HepG2 (cell line): ENCODE measurements at regions not wholly inside any gene's neighbourhood (a gene's known extent, or its start where the extent isn't known, plus 50 kb on each side); places are given as distances from the start of the nearest gene placed in this dataset.

ENCODE experiments used
- ATAC-seq: fragments of 200-7000 bp; cut with Tn5 transposase; 3 replicates; pipeline ENCODE4 v1.9.1; 2020; ENCODE audit warnings: mild to moderate bottlenecking, moderate library complexity
- BruUV-seq: library from RNA; stranded (reverse); fragments of 400-500 nt; replicated peaks from 2 replicates; lab custom pipeline; 2021; lab: Mats Ljungman, UMichigan
- CTCF ChIA-PET: fragments of 300-600 bp; formaldehyde crosslinking; extraction: SDS; loops from one replicate; lab custom pipeline; 2021; ENCODE audit warnings: low total read pairs, inconsistent platforms, low intra/inter-chr PET ratio; lab: Yijun Ruan, JAX
- POLR2A ChIA-PET: fragments of 350-600 bp; sonication (Branson Sonifier 250); formaldehyde crosslinking; loops from one replicate; lab custom pipeline; 2020; ENCODE audit warnings: antibody characterized with exemption, inconsistent platforms; lab: Yijun Ruan, JAX
- DNase-seq: peaks from one replicate; pipeline ENCODE4 v3.0.0-alpha.2; 2015; ENCODE audit warnings: low spot score
- FAIRE-seq: peaks from 3 replicates; lab custom pipeline; 2011; peaks lifted over from hg19 to GRCh38; lab: Jason Lieb, UNC
- H2AFZ ChIP-seq: one replicate; pipeline ENCODE4 v1.6.1; 2011; ENCODE audit warnings: low read length, inconsistent platforms
- H3K27ac ChIP-seq: fragments of 300-600 bp; 3 replicates; pipeline ENCODE4 v1.8.0; 2011; ENCODE audit warnings: mixed run types, mild to moderate bottlenecking, mixed read lengths, low read length, inconsistent platforms; ENCODE audit not compliant: insufficient read depth; ENCODE audit errors: extremely low read length
- H3K27me3 ChIP-seq, 2 experiments: fragments of 200-600 bp in 1 of 2; 2 replicates in 1 of 2; 3 replicates in 1 of 2; pipeline versions ENCODE4 v1.6.0 to v1.8.0; 2011; ENCODE audit warnings: low read length in 2 of 2, mild to moderate bottlenecking in 2 of 2, moderate library complexity in 2 of 2, inconsistent platforms in 1 of 2; ENCODE audit not compliant: insufficient read depth in 2 of 2, control insufficient read depth in 1 of 2
- H3K36me3 ChIP-seq, 2 experiments: fragments of 200-600 bp in 1 of 2; replicated peaks in 1 of 2; 2 replicates in 1 of 2; 3 replicates in 1 of 2; pipeline versions ENCODE4 v1.5.1 to v1.8.0; 2011; ENCODE audit warnings: low read length in 2 of 2, inconsistent platforms in 1 of 2; ENCODE audit not compliant: insufficient read depth in 2 of 2, control insufficient read depth in 1 of 2
- H3K4me1 ChIP-seq: 2 replicates; pipeline ENCODE4 v1.5.1; 2012; ENCODE audit warnings: low read length, inconsistent platforms; ENCODE audit not compliant: insufficient read depth
- H3K4me2 ChIP-seq: 2 replicates; pipeline ENCODE4 v1.6.0; 2011; ENCODE audit warnings: low read depth, low read length, inconsistent platforms
- H3K4me3 ChIP-seq, 3 experiments: fragments of 200-600 bp in 1 of 3; sonication (generic), shearing (Covaris generic) in 1 of 3; replicated peaks in 1 of 3; 2 replicates each; pipeline ENCODE4 v1.5.1; 2011 to 2016; ENCODE audit warnings: low read length in 3 of 3, inconsistent platforms in 2 of 3, low read depth in 2 of 3, mild to moderate bottlenecking in 2 of 3, control low read depth in 1 of 3, mixed read lengths in 1 of 3; ENCODE audit not compliant: insufficient read depth in 1 of 3
- H3K79me2 ChIP-seq: one replicate; pipeline ENCODE4 v1.6.1; 2011; ENCODE audit warnings: low read length, inconsistent platforms; ENCODE audit not compliant: insufficient read depth
- H3K9ac ChIP-seq: 2 replicates; pipeline ENCODE4 v1.6.0; 2011; ENCODE audit warnings: mild to moderate bottlenecking, low read depth, low read length, inconsistent platforms; ENCODE audit not compliant: insufficient read depth
- H3K9me3 ChIP-seq: 2 replicates; pipeline ENCODE4 v1.5.1; 2012; ENCODE audit warnings: mild to moderate bottlenecking, low read length
- H4K20me1 ChIP-seq: 2 replicates; pipeline ENCODE4 v1.6.0; 2011; ENCODE audit warnings: inconsistent platforms, mild to moderate bottlenecking, low read length, moderate library complexity; ENCODE audit not compliant: insufficient read depth
- AHR ChIP-seq: IDR thresholded peaks from 2 replicates; pipeline ENCODE4 v1.6.1; 2018; ENCODE audit warnings: missing genetic modification reagents, missing compliant biosample characterization
- CEBPB ChIP-seq: IDR thresholded peaks from 2 replicates; pipeline ENCODE4 v1.6.1; 2011; ENCODE audit warnings: low read depth, low read length, improper control_type of control experiment, borderline replicate concordance
- ELF1 ChIP-seq: sonication (generic); formaldehyde crosslinking; IDR thresholded peaks from 2 replicates; pipeline ENCODE4 v1.4.0; 2020; ENCODE audit warnings: missing genetic modification reagents
- FOXJ3 ChIP-seq: sonication (generic); formaldehyde crosslinking; IDR thresholded peaks from 2 replicates; pipeline ENCODE4 v1.4.0; 2020; ENCODE audit warnings: missing genetic modification reagents, mild to moderate bottlenecking, borderline replicate concordance
- HNF4G ChIP-seq, 2 experiments: sonication (generic) in 1 of 2; formaldehyde crosslinking in 1 of 2; IDR thresholded peaks; 2 replicates each; pipeline versions ENCODE4 v1.4.0 to v1.6.1; 2011 to 2020; ENCODE audit warnings: borderline replicate concordance in 2 of 2, low read depth in 2 of 2, mild to moderate bottlenecking in 2 of 2, low read length in 1 of 2, missing genetic modification reagents in 1 of 2, moderate library complexity in 1 of 2
- ZNF275 ChIP-seq: sonication (generic); formaldehyde crosslinking; IDR thresholded peaks from 2 replicates; pipeline ENCODE4 v1.8.0; 2022; ENCODE audit warnings: missing genetic modification reagents, mild to moderate bottlenecking, inconsistent platforms, borderline replicate concordance
- ZNF318 ChIP-seq: sonication (generic); formaldehyde crosslinking; IDR thresholded peaks from 2 replicates; pipeline ENCODE4 v1.4.0; 2020; ENCODE audit warnings: mild to moderate bottlenecking, missing genetic modification reagents
- ZNF430 ChIP-seq: sonication (generic); formaldehyde crosslinking; IDR thresholded peaks from 2 replicates; pipeline ENCODE4 v1.9.0; 2021; ENCODE audit warnings: mild to moderate bottlenecking, missing genetic modification reagents
- WGBS: methylation state at CpG from one replicate; pipeline ENCODE4 v1.1.6; 2017; ENCODE audit warnings: low lambda C conversion rate; 5-methylcytosine and 5-hydroxymethylcytosine counted together
- in situ Hi-C: cut with HindIII; loops from 2 replicates; pipeline ENCODE4 v1.10.0; 2017; ENCODE audit warnings: low pct_unique_long_range_greater_than_20kb; ENCODE audit not compliant: extremely low pct_ligation_motif_present
- intact Hi-C: fragments of 100-400 bp; cut with micrococcal nuclease; formaldehyde crosslinking; loops from one replicate; pipeline ENCODE4 v1.10.0; 2022; ENCODE audit not compliant: unreplicated experiment

GRCh38 chrX:39245024-39245423, 443.8 kb downstream of the MID1IP1 start:
- no peak for ATAC-seq
- ChIA-PET POLR2A (no interaction called here), CTCF (no interaction called here)
- Histone ChIP-seq H3K4me1 (no peaks in the 10 kb centered on the region), H3K36me3 (no peaks in the 10 kb centered on the region), H3K27ac (no peak overlapping the region), H3K79me2 (no peaks in the 10 kb centered on the region), H3K4me2 (no peak overlapping the region), H4K20me1 (no peaks in the 10 kb centered on the region), H2AFZ (no peak overlapping the region), H3K27me3 (no peaks in the 10 kb centered on the region), H3K9ac (no peak overlapping the region), H3K4me3 (no peak overlapping the region), H3K9me3 (no peaks in the 10 kb centered on the region)
- intact Hi-C loops (no loop called here), in situ Hi-C loops (no loop called here)
- no peak for FAIRE-seq
- no peak for DNase-seq
- no peak for TF ChIP-seq ELF1
- no peak for TF ChIP-seq CEBPB
- TF ChIP-seq AHR (CRISPR knock-in tag), result no peak
- TF ChIP-seq ZNF430, result no peak
- no peak for TF ChIP-seq FOXJ3 (CRISPR knock-in tag)
- TF ChIP-seq HNF4G (IDR thresholded peaks at IDR 0.05; ENCODE audit: borderline replicate concordance, low read depth, low read length), result no peak
- TF ChIP-seq HNF4G (CRISPR knock-in tag; IDR thresholded peaks at IDR 0.05; ENCODE audit: borderline replicate concordance, low read depth), result no peak
- no peak for TF ChIP-seq ZNF318 (CRISPR knock-in tag)
- no peak for TF ChIP-seq ZNF275 (CRISPR knock-in tag)
- 50% methylated on average over 2 of the region's 2 CpGs for WGBS
- BruUV-seq, result no TSS peak
